ENCODE measurements at regions not wholly inside any gene's neighbourhood (a gene's known extent, or its start where the extent isn't known, plus 50 kb on each side); places are given as distances from the start of the nearest gene placed in this dataset.
"Not testable (repeated sequence)": the region's sequence is repeated elsewhere in the genome, so short reads cannot be mapped to it uniquely, and the experiment has no call there.

- no peak for DNase-seq
Measured at GRCh38 chr3:105094588-105094987, 272.1 kb upstream of the ALCAM start.

- no peak for DNase-seq
Measured at GRCh38 chr3:105096071-105096470, 270.6 kb upstream of the ALCAM start.

- no peak for DNase-seq
Measured at GRCh38 chr3:105101603-105102002, 265.1 kb upstream of the ALCAM start.

GRCh38 chr3:105103139-105103538 is 263.6 kb upstream of the ALCAM start:
- DNase-seq: no peak

GRCh38 chr3:105108823-105109222 is 257.9 kb upstream of the ALCAM start:
- DNase-seq: no peak

GRCh38 chr3:105118905-105119304 is 247.8 kb upstream of the ALCAM start:
- DNase-seq: no peak

- DNase-seq: no peak
Measured at GRCh38 chr3:105119801-105120340, 246.8 kb upstream of the ALCAM start.

- DNase-seq: no peak
Measured at GRCh38 chr3:105130911-105131310, 235.8 kb upstream of the ALCAM start.

GRCh38 chr3:105137911-105138310 is 228.8 kb upstream of the ALCAM start:
- DNase-seq: no peak

- DNase-seq: no peak
Measured at GRCh38 chr3:105139881-105140560, 226.7 kb upstream of the ALCAM start.

GRCh38 chr3:105140899-105141367 is 225.8 kb upstream of the ALCAM start:
- DNase-seq: no peak

- no peak for DNase-seq
Measured at GRCh38 chr3:105144837-105145236, 221.9 kb upstream of the ALCAM start.

GRCh38 chr3:105145511-105145910 is 221.2 kb upstream of the ALCAM start:
- DNase-seq: no peak

GRCh38 chr3:105149197-105149596 is 217.5 kb upstream of the ALCAM start:
- not testable (repeated sequence) for DNase-seq

GRCh38 chr3:105152987-105153386 is 213.7 kb upstream of the ALCAM start:
- no peak for DNase-seq

GRCh38 chr3:105154692-105155091 is 212.0 kb upstream of the ALCAM start:
- no peak for DNase-seq

- no peak for DNase-seq
Measured at GRCh38 chr3:105157067-105157765, 209.5 kb upstream of the ALCAM start.

- DNase-seq: no peak
Measured at GRCh38 chr3:105157766-105158085, 209.0 kb upstream of the ALCAM start.

- DNase-seq: no peak
Measured at GRCh38 chr3:105158286-105158685, 208.4 kb upstream of the ALCAM start.

- DNase-seq: no peak
Measured at GRCh38 chr3:105162448-105162847, 204.3 kb upstream of the ALCAM start.

- DNase-seq: no peak
Measured at GRCh38 chr3:105166893-105167292, 199.8 kb upstream of the ALCAM start.

GRCh38 chr3:105170423-105170822 is 196.3 kb upstream of the ALCAM start:
- no peak for DNase-seq

- no peak for DNase-seq
Measured at GRCh38 chr3:105174017-105174615, 192.6 kb upstream of the ALCAM start.

- DNase-seq: no peak
Measured at GRCh38 chr3:105177576-105177975, 189.1 kb upstream of the ALCAM start.
